H9 (cell line): ENCODE measurements at regions not wholly inside any gene's neighbourhood (a gene's known extent, or its start where the extent isn't known, plus 50 kb on each side); places are given as distances from the start of the nearest gene placed in this dataset.

ENCODE experiments used
- DNase-seq: peaks from one replicate; pipeline ENCODE4 v3.0.0-alpha.2; 2017
- H2AFZ ChIP-seq: one replicate; pipeline ENCODE4 v1.6.1; 2013; ENCODE audit warnings: mild to moderate bottlenecking, low read length, control low read depth, moderate library complexity
- H2AK5ac ChIP-seq: 2 replicates; pipeline ENCODE4 v1.6.1; 2013; ENCODE audit warnings: low read length, control low read depth, mixed read lengths; ENCODE audit not compliant: insufficient read length
- H2BK120ac ChIP-seq: one replicate; pipeline ENCODE4 v1.6.1; 2013; ENCODE audit warnings: low read depth, mild to moderate bottlenecking, low read length, control low read depth, inconsistent platforms; ENCODE audit not compliant: poor library complexity, severe bottlenecking
- H2BK12ac ChIP-seq: 2 replicates; pipeline ENCODE4 v1.6.1; 2013; ENCODE audit warnings: low read length, control low read depth, mixed read lengths, low read depth; ENCODE audit not compliant: insufficient read length
- H2BK15ac ChIP-seq: 2 replicates; pipeline ENCODE4 v1.6.1; 2013; ENCODE audit warnings: low read depth, low read length, control low read depth
- H2BK20ac ChIP-seq: one replicate; pipeline ENCODE4 v1.6.1; 2013; ENCODE audit warnings: low read depth, mild to moderate bottlenecking, low read length, control low read depth, inconsistent platforms; ENCODE audit not compliant: poor library complexity, severe bottlenecking
- H2BK5ac ChIP-seq: 2 replicates; pipeline ENCODE4 v1.6.1; 2013; ENCODE audit warnings: low read length, control low read depth, mixed read lengths; ENCODE audit not compliant: insufficient read length
- H3K14ac ChIP-seq: 2 replicates; pipeline ENCODE4 v1.6.1; 2013; ENCODE audit warnings: low read length, control low read depth; ENCODE audit not compliant: insufficient read depth
- H3K18ac ChIP-seq: 2 replicates; pipeline ENCODE4 v1.6.1; 2013; ENCODE audit warnings: low read depth, mild to moderate bottlenecking, mixed read lengths, low read length, control low read depth; ENCODE audit not compliant: insufficient read length
- H3K23ac ChIP-seq: 2 replicates; pipeline ENCODE4 v1.6.1; 2013; ENCODE audit warnings: low read length, control low read depth, mixed read lengths, low read depth; ENCODE audit not compliant: insufficient read length
- H3K23me2 ChIP-seq: 2 replicates; pipeline ENCODE4 v1.6.1; 2013; ENCODE audit warnings: low read depth, mild to moderate bottlenecking, mixed read lengths, low read length, control low read depth; ENCODE audit not compliant: insufficient read length, poor library complexity, severe bottlenecking
- H3K27ac ChIP-seq: 2 replicates; pipeline ENCODE4 v1.5.1; 2013; ENCODE audit warnings: low read length, control low read depth, mixed read lengths, low read depth; ENCODE audit not compliant: insufficient read length
- H3K27me3 ChIP-seq: 2 replicates; pipeline ENCODE4 v1.6.1; 2013; ENCODE audit warnings: low read length, control low read depth, inconsistent platforms; ENCODE audit not compliant: insufficient read depth
- H3K4ac ChIP-seq: 2 replicates; pipeline ENCODE4 v1.6.1; 2013; ENCODE audit warnings: low read depth, mild to moderate bottlenecking, control low read depth, inconsistent platforms, low read length, moderate library complexity
- H3K4me1 ChIP-seq: 2 replicates; pipeline ENCODE4 v1.6.1; 2013; ENCODE audit warnings: low read length, control low read depth, inconsistent platforms; ENCODE audit not compliant: insufficient read depth
- H3K4me2 ChIP-seq: 2 replicates; pipeline ENCODE4 v1.6.1; 2013; ENCODE audit warnings: low read length, control low read depth, mixed read lengths; ENCODE audit not compliant: insufficient read length, insufficient read depth
- H3K56ac ChIP-seq: 2 replicates; pipeline ENCODE4 v1.6.1; 2013; ENCODE audit warnings: low read depth, mild to moderate bottlenecking, mixed read lengths, low read length, control low read depth; ENCODE audit not compliant: insufficient read length
- H3K79me1 ChIP-seq: 2 replicates; pipeline ENCODE4 v1.6.1; 2013; ENCODE audit warnings: low read depth, mild to moderate bottlenecking, moderate library complexity, low read length, control low read depth, inconsistent platforms; ENCODE audit not compliant: insufficient read depth, poor library complexity, severe bottlenecking
- H3K79me2 ChIP-seq: 2 replicates; pipeline ENCODE4 v1.6.1; 2013; ENCODE audit warnings: low read length, control low read depth, inconsistent platforms; ENCODE audit not compliant: insufficient read depth
- H3K9ac ChIP-seq: 2 replicates; pipeline ENCODE4 v1.6.1; 2013; ENCODE audit warnings: low read length, control low read depth, mixed read lengths; ENCODE audit not compliant: insufficient read length; ENCODE audit errors: extremely low read depth
- H3K9me3 ChIP-seq: one replicate; pipeline ENCODE4 v1.6.1; 2013; ENCODE audit warnings: low read depth, low read length, inconsistent platforms; ENCODE audit not compliant: control insufficient read depth
- H3T11ph ChIP-seq: one replicate; pipeline ENCODE4 v1.6.1; 2013; ENCODE audit warnings: mild to moderate bottlenecking, low read length, control low read depth, inconsistent platforms
- H4K20me1 ChIP-seq: one replicate; pipeline ENCODE4 v1.6.1; 2013; ENCODE audit not compliant: control insufficient read depth, insufficient read length, insufficient read depth
- H4K5ac ChIP-seq: 2 replicates; pipeline ENCODE4 v1.6.1; 2013; ENCODE audit warnings: low read depth, mild to moderate bottlenecking, mixed read lengths, low read length, control low read depth; ENCODE audit not compliant: insufficient read length
- H4K8ac ChIP-seq: replicated peaks from 2 replicates; pipeline ENCODE4 v1.6.1; 2013; ENCODE audit warnings: low read length, control low read depth, mixed read lengths, low read depth; ENCODE audit not compliant: insufficient read length
- H4K91ac ChIP-seq: 2 replicates; pipeline ENCODE4 v1.6.1; 2013; ENCODE audit warnings: low read depth, mild to moderate bottlenecking, moderate library complexity, mixed read lengths, low read length, control low read depth; ENCODE audit not compliant: insufficient read length
- H3K27ac Mint-ChIP-seq, 3 experiments: 2 replicates in 2 of 3; 3 replicates in 1 of 3; pipeline ENCODE4 v1.8.0; 2020 to 2021; ENCODE audit warnings: mixed read lengths in 3 of 3, mild to moderate bottlenecking in 1 of 3, moderate library complexity in 1 of 3
- H3K27me3 Mint-ChIP-seq: 2 replicates; pipeline ENCODE4 v1.8.0; 2021; ENCODE audit warnings: low read depth, mild to moderate bottlenecking, moderate library complexity, mixed read lengths
- H3K36me3 Mint-ChIP-seq, 3 experiments: 2 replicates in 2 of 3; 3 replicates in 1 of 3; pipeline ENCODE4 v1.8.0; 2020 to 2021; ENCODE audit warnings: low read depth in 3 of 3, mixed read lengths in 3 of 3; ENCODE audit not compliant: insufficient read depth in 1 of 3
- H3K4me1 Mint-ChIP-seq, 2 experiments: 2 replicates each; pipeline ENCODE4 v1.8.0; 2020; ENCODE audit warnings: mixed read lengths in 2 of 2
- H3K4me3 Mint-ChIP-seq, 2 experiments: 2 replicates in 1 of 2; 3 replicates in 1 of 2; pipeline ENCODE4 v1.8.0; 2020 to 2021; ENCODE audit warnings: mild to moderate bottlenecking in 2 of 2, mixed read lengths in 2 of 2, moderate library complexity in 1 of 2
- H3K9me3 Mint-ChIP-seq, 2 experiments: 2 replicates in 1 of 2; 3 replicates in 1 of 2; pipeline ENCODE4 v1.8.0; 2020; ENCODE audit warnings: mild to moderate bottlenecking in 2 of 2, mixed read lengths in 2 of 2, moderate library complexity in 1 of 2
- WGBS: extraction: QIAGEN DNeasy Blood & Tissue Kit; methylation state at CpG from one replicate; pipeline ENCODE4 v1.1.7; 2013; ENCODE audit warnings: missing lambda C conversion rate, low lambda C conversion rate, mixed read lengths; ENCODE audit not compliant: insufficient read length; ENCODE audit errors: extremely low coverage; 5-methylcytosine and 5-hydroxymethylcytosine counted together
- TF ChIP-seq, protein P1 (sequence below): fragments of 200-600 bp; sonication (generic); conservative IDR thresholded peaks from 3 replicates; pipeline ENCODE4 v1.8.0; 2021; ENCODE audit warnings: antibody characterized with exemption, mild to moderate bottlenecking

DNA sequence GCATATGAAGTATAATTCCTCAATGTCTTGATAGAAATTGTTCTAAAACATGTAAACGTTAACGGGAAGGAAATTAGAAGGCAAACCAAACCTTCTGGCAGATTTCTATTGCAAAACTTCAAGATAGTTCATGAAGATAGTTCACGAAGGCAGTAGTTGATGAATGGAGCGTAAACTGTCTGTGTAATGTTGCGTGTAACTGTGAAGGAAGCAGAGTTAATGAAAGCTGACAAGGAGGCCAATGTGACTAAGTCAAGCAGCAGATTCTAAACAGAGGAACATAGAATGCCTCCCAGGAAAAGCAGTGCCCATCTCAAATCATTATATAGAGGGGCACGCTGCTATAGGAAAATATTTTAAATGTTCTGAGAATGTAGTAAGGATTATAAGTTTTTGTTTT, 659.7 kb upstream of the IGFBP3 start:
- Histone ChIP-seq H3K79me2 (no peaks in the 10 kb centered on the region), H3K4me1 (no peaks in the 10 kb centered on the region), H4K20me1 (no peaks in the 10 kb centered on the region), H3K9me3 (no peaks in the 10 kb centered on the region), H3K14ac (no peak overlapping the region), H2BK12ac (no peak overlapping the region), H3K18ac (no peak overlapping the region), H3K79me1 (no peaks in the 10 kb centered on the region), H4K91ac (no peak overlapping the region), H2BK15ac (no peak overlapping the region), H3K23ac (no peak overlapping the region), H3K9ac (no peak overlapping the region), H4K5ac (no peak overlapping the region), H2BK5ac (no peak overlapping the region), H3K56ac (no peak overlapping the region), H3K27ac (no peak overlapping the region), H2BK120ac (no peak overlapping the region), H4K8ac (no peak overlapping the region), H3K4ac (no peak overlapping the region), H2AFZ (no peak overlapping the region), H3K4me2 (no peak overlapping the region), H3T11ph (no peak overlapping the region), H3K23me2 (no peaks in the 10 kb centered on the region), H2AK5ac (no peak overlapping the region), H3K27me3 (no peaks in the 10 kb centered on the region), H2BK20ac (no peak overlapping the region)
- Mint-ChIP-seq H3K36me3 (no peaks in the 10 kb centered on the region; a peak in 1 of 7 replicates), H3K9me3 (peaks cover 0 to 3% of the 10 kb centered on the region in 2 experiments; a peak in 3 of 5 replicates), H3K4me3 (no peak overlapping the region), H3K27me3 (no peaks in the 10 kb centered on the region; the same call in 1 of the 2 replicates), H3K4me1 (no peaks in the 10 kb centered on the region), H3K27ac (no peak overlapping the region)
- WGBS, result no CpG with 5 or more reads among the region's 6 CpGs
- TF ChIP-seq, protein P1, sequence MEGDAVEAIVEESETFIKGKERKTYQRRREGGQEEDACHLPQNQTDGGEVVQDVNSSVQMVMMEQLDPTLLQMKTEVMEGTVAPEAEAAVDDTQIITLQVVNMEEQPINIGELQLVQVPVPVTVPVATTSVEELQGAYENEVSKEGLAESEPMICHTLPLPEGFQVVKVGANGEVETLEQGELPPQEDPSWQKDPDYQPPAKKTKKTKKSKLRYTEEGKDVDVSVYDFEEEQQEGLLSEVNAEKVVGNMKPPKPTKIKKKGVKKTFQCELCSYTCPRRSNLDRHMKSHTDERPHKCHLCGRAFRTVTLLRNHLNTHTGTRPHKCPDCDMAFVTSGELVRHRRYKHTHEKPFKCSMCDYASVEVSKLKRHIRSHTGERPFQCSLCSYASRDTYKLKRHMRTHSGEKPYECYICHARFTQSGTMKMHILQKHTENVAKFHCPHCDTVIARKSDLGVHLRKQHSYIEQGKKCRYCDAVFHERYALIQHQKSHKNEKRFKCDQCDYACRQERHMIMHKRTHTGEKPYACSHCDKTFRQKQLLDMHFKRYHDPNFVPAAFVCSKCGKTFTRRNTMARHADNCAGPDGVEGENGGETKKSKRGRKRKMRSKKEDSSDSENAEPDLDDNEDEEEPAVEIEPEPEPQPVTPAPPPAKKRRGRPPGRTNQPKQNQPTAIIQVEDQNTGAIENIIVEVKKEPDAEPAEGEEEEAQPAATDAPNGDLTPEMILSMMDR, result no peak
- no peak for DNase-seq
